Uterus (tissue), 3 donors: ENCODE measurements at regions not wholly inside any gene's neighbourhood (a gene's known extent, or its start where the extent isn't known, plus 50 kb on each side); places are given as distances from the start of the nearest gene placed in this dataset.

Experiments used
- DNase-seq, 2 donors: peaks; one replicate each; pipeline ENCODE4 v3.0.0-alpha.2; 2019 to 2020
- H3K27ac ChIP-seq, 2 donors: fragments of 200-600 bp; sonication (generic); 1 replicate in 1 of 2; 2 replicates in 1 of 2; pipeline ENCODE4 v1.5.1; 2016 to 2018
- H3K27me3 ChIP-seq, 2 donors: fragments of 200-600 bp; sonication (generic); one replicate each; pipeline ENCODE4 v1.5.1; 2018 to 2019; ENCODE audit warnings: control low read depth in 1 of 2
- H3K36me3 ChIP-seq, 2 donors: fragments of 200-600 bp; sonication (generic); one replicate each; pipeline ENCODE4 v1.5.1; 2019; ENCODE audit warnings: control low read depth in 1 of 2
- H3K4me1 ChIP-seq, 2 donors: fragments of 200-600 bp; sonication (generic); one replicate each; pipeline ENCODE4 v1.5.1; 2018 to 2019; ENCODE audit warnings: control low read depth in 1 of 2
- H3K4me3 ChIP-seq, 2 donors: fragments of 200-600 bp; sonication (generic); 1 replicate in 1 of 2; 2 replicates in 1 of 2; pipeline ENCODE4 v1.5.1; 2018 to 2019; ENCODE audit warnings: mild to moderate bottlenecking in 1 of 2
- H3K9me3 ChIP-seq, 2 donors: fragments of 200-600 bp; sonication (generic); one replicate each; pipeline ENCODE4 v1.5.1; 2019; ENCODE audit warnings: control low read depth in 1 of 2
- CTCF ChIP-seq, 4 experiments: fragments of 200-600 bp in 2 of 4; fragments of 450-650 bp in 2 of 4; sonication (generic) in 2 of 4; IDR thresholded peaks; one replicate each; pipeline ENCODE4 v1.5.1; 2016 to 2019; ENCODE audit warnings: antibody characterized with exemption in 4 of 4, mild to moderate bottlenecking in 2 of 4, moderate library complexity in 1 of 4
- POLR2A ChIP-seq, 2 donors: fragments of 450-650 bp; IDR thresholded peaks; one replicate each; pipeline ENCODE4 v1.6.1; 2016; ENCODE audit warnings: antibody characterized with exemption in 2 of 2, mild to moderate bottlenecking in 1 of 2, moderate library complexity in 1 of 2
- intact Hi-C: fragments of 100-400 bp; cut with DNase I; formaldehyde crosslinking; loops from one replicate; pipeline ENCODE4 v1.15.1; 2023; ENCODE audit warnings: low total_unique reads
- donor health status: DM: yes; HTN: yes; CAD: no.

- intact Hi-C loops: no loop called here
- Histone ChIP-seq H3K27ac (no peak overlapping the region), H3K4me1 (no peaks in the 10 kb centered on the region), H3K4me3 (no peak overlapping the region), H3K9me3 (no peaks in the 10 kb centered on the region), H3K27me3 (no peaks in the 10 kb centered on the region), H3K36me3 (no peaks in the 10 kb centered on the region)
- no peak for DNase-seq
- TF ChIP-seq POLR2A (IDR thresholded peaks at IDR 0.05) (no peak), CTCF (IDR thresholded peaks at IDR 0.05) (no peak)
Observed at GRCh38 chr2:54377901-54378493, 78.1 kb upstream of the SPTBN1 start.

DNA sequence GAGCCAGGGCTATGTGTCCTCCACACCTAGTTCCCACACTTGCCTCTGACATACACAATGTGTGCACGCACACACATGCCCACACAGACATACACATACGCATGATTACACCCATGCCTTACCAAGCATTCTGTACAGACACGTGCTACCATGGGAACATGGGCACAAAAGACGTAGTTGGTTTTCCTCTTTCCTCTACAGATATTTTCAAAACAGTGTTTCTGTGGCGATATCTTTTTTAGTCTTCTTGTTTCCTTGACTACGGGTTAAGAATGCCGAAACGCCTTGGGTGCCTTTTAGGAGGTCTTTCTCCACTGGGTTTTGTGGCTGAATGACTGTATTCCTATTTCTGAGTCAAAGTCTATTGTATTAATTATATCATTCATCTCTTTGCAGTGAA, 75.5 kb upstream of the SPTBN1 start:
- no peaks in the 10 kb centered on the region for H3K4me1 ChIP-seq
- no peak for DNase-seq
- TF ChIP-seq CTCF (IDR thresholded peaks at IDR 0.05) (no peak), POLR2A (IDR thresholded peaks at IDR 0.05) (no peak)
- H3K9me3 ChIP-seq: no peaks in the 10 kb centered on the region
- H3K27ac ChIP-seq: no peak overlapping the region
- no peaks in the 10 kb centered on the region for H3K36me3 ChIP-seq
- no peak overlapping the region for H3K4me3 ChIP-seq
- no peaks in the 10 kb centered on the region for H3K27me3 ChIP-seq
- intact Hi-C loops: no loop called here

GRCh38 chr2:54381293-54381692, 74.8 kb upstream of the SPTBN1 start:
- DNase-seq: no peak
- Histone ChIP-seq H3K36me3 (no peaks in the 10 kb centered on the region), H3K9me3 (no peaks in the 10 kb centered on the region), H3K4me3 (no peak overlapping the region), H3K27ac (no peak overlapping the region), H3K27me3 (no peaks in the 10 kb centered on the region), H3K4me1 (no peaks in the 10 kb centered on the region)
- intact Hi-C loops: no loop called here
- no peak for TF ChIP-seq CTCF (IDR thresholded peaks at IDR 0.05)
- TF ChIP-seq POLR2A (IDR thresholded peaks at IDR 0.05): no peak

DNA sequence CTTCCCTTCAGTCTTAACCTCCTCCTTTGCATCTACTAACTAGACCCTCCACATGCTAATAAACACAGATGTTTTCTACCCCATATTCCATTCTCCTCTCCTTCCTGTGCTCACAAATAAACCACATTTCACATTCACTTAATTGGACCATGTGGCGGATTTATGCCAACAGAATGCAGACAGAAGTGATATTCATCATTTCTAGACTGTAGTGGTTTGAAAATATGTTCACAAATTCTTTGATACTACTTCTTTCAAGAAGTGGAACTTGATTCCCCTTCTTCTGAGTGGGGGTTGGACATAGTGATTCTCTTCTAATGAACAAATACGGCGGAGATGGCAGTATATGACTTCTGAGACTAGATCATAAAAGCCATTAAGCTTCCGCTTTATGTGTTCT, 73.5 kb upstream of the SPTBN1 start:
- Histone ChIP-seq H3K36me3 (no peaks in the 10 kb centered on the region), H3K4me3 (no peak overlapping the region), H3K9me3 (no peaks in the 10 kb centered on the region), H3K27ac (no peak overlapping the region), H3K4me1 (no peaks in the 10 kb centered on the region), H3K27me3 (no peaks in the 10 kb centered on the region)
- DNase-seq: no peak
- no peak for TF ChIP-seq POLR2A (IDR thresholded peaks at IDR 0.05)
- TF ChIP-seq CTCF (IDR thresholded peaks at IDR 0.05): no peak
- intact Hi-C loops: no loop called here

- TF ChIP-seq CTCF (IDR thresholded peaks at IDR 0.05): no peak
- TF ChIP-seq POLR2A (IDR thresholded peaks at IDR 0.05): no peak
- no peaks in the 10 kb centered on the region for H3K36me3 ChIP-seq
- H3K27ac ChIP-seq: no peak overlapping the region
- H3K27me3 ChIP-seq: no peaks in the 10 kb centered on the region
- no peaks in the 10 kb centered on the region for H3K9me3 ChIP-seq
- no peak for DNase-seq
- no peaks in the 10 kb centered on the region for H3K4me1 ChIP-seq
- H3K4me3 ChIP-seq: no peak overlapping the region
- intact Hi-C loops: no loop called here
Observed at GRCh38 chr2:54384301-54385203, 71.6 kb upstream of the SPTBN1 start.
